H1 (cell line): ENCODE measurements at regions not wholly inside any gene's neighbourhood (a gene's known extent, or its start where the extent isn't known, plus 50 kb on each side); places are given as distances from the start of the nearest gene placed in this dataset.

ENCODE experiments used
- CTCF ChIA-PET: fragments of 300-600 bp; sonication (Branson Sonifier 250); formaldehyde crosslinking; loops from one replicate; lab custom pipeline; 2021; ENCODE audit not compliant: partially characterized antibody; lab: Charles Lee
- POLR2A ChIA-PET: fragments of 300-600 bp; sonication (Branson Sonifier 250); formaldehyde crosslinking; loops from one replicate; lab custom pipeline; 2021; ENCODE audit warnings: inconsistent platforms; ENCODE audit not compliant: partially characterized antibody; lab: Charles Lee
- DNase-seq, 2 experiments: peaks; one replicate each; pipeline versions ENCODE4 v3.0.0 to v3.0.0-alpha.2; 2010 to 2022; ENCODE audit warnings: low spot score in 2 of 2, low read depth in 1 of 2, mixed read lengths in 1 of 2
- FAIRE-seq: peaks from 2 replicates; lab custom pipeline; 2011; peaks lifted over from hg19 to GRCh38; lab: Jason Lieb, UNC
- H2AFZ ChIP-seq: 2 replicates; pipeline ENCODE4 v1.8.1; 2012; ENCODE audit warnings: low read length, inconsistent platforms
- H2AK5ac ChIP-seq: 2 replicates; pipeline ENCODE4 v1.6.1; 2013; ENCODE audit warnings: low read depth, low read length
- H2BK120ac ChIP-seq: replicated peaks from 2 replicates; pipeline ENCODE3; 2013; ENCODE audit warnings: low read depth, low read length, inconsistent platforms
- H2BK12ac ChIP-seq: 2 replicates; pipeline ENCODE4 v1.6.1; 2013; ENCODE audit warnings: low read depth, low read length
- H2BK15ac ChIP-seq: 2 replicates; pipeline ENCODE4 v1.6.1; 2013; ENCODE audit warnings: low read length
- H2BK20ac ChIP-seq: 2 replicates; pipeline ENCODE4 v1.6.1; 2013; ENCODE audit warnings: low read length
- H2BK5ac ChIP-seq: 2 replicates; pipeline ENCODE4 v1.6.1; 2013; ENCODE audit warnings: low read depth, low read length
- H3K14ac ChIP-seq: 2 replicates; pipeline ENCODE4 v1.6.1; 2013; ENCODE audit warnings: inconsistent platforms; ENCODE audit not compliant: insufficient read length
- H3K18ac ChIP-seq: 2 replicates; pipeline ENCODE4 v1.6.1; 2013; ENCODE audit warnings: low read length; ENCODE audit errors: extremely low read depth
- H3K23ac ChIP-seq: 2 replicates; pipeline ENCODE4 v1.6.1; 2013; ENCODE audit warnings: inconsistent platforms; ENCODE audit not compliant: insufficient read length
- H3K23me2 ChIP-seq: 2 replicates; pipeline ENCODE4 v1.6.1; 2013; ENCODE audit warnings: low read depth, low read length
- H3K27ac ChIP-seq: 2 replicates; pipeline ENCODE4 v1.6.1; 2011; ENCODE audit warnings: low read depth, low read length, inconsistent platforms
- H3K27me3 ChIP-seq, 4 experiments: replicated peaks in 1 of 4; 1 replicate in 1 of 4; 2 replicates in 3 of 4; pipeline versions ENCODE4 v1.6.1 to v1.8.1; 2011 to 2013; ENCODE audit warnings: low read length in 3 of 4, mild to moderate bottlenecking in 3 of 4, inconsistent platforms in 2 of 4, mixed read lengths in 2 of 4, moderate library complexity in 1 of 4; ENCODE audit not compliant: control insufficient read depth in 3 of 4, insufficient read depth in 3 of 4; ENCODE audit errors: extremely low read depth in 1 of 4
- H3K36me3 ChIP-seq, 4 experiments: 2 replicates each; pipeline versions ENCODE4 v1.6.1 to v1.8.1; 2011 to 2013; ENCODE audit warnings: mild to moderate bottlenecking in 4 of 4, low read length in 3 of 4, moderate library complexity in 2 of 4, control low read depth in 1 of 4, inconsistent platforms in 1 of 4; ENCODE audit not compliant: insufficient read depth in 4 of 4, control insufficient read depth in 2 of 4
- H3K4ac ChIP-seq: replicated peaks from 2 replicates; pipeline ENCODE3; 2013; ENCODE audit warnings: low read length, low read depth, mixed read lengths, inconsistent platforms; ENCODE audit not compliant: insufficient read length
- H3K4me1 ChIP-seq, 4 experiments: replicated peaks in 1 of 4; 1 replicate in 1 of 4; 2 replicates in 3 of 4; pipeline versions ENCODE4 v1.6.1 to v1.8.1; 2011 to 2013; ENCODE audit warnings: low read length in 3 of 4, inconsistent platforms in 2 of 4, mixed read lengths in 1 of 4; ENCODE audit not compliant: insufficient read depth in 4 of 4, control insufficient read depth in 3 of 4
- H3K4me2 ChIP-seq, 2 experiments: 2 replicates each; pipeline versions ENCODE4 v1.6.1 to v1.8.1; 2011 to 2013; ENCODE audit warnings: low read depth in 2 of 2, low read length in 2 of 2, control low read depth in 1 of 2, inconsistent platforms in 1 of 2, mild to moderate bottlenecking in 1 of 2; ENCODE audit not compliant: insufficient read depth in 1 of 2
- H3K4me3 ChIP-seq, 4 experiments: fragments of 200-600, 300-600 bp in 1 of 4; sonication (generic), shearing (Covaris generic), sonication (Bioruptor Twin) in 1 of 4; 2 replicates each; pipeline versions ENCODE4 v1.5.1 to v1.8.1; 2011 to 2016; ENCODE audit warnings: low read length in 4 of 4, low read depth in 3 of 4, control low read depth in 2 of 4, inconsistent platforms in 2 of 4, mild to moderate bottlenecking in 2 of 4, mixed read lengths in 1 of 4, moderate library complexity in 1 of 4; ENCODE audit not compliant: insufficient read depth in 2 of 4; ENCODE audit errors: extremely low read depth in 1 of 4
- H3K56ac ChIP-seq: replicated peaks from 2 replicates; pipeline ENCODE3; 2013; ENCODE audit warnings: low read depth, mild to moderate bottlenecking, mixed read lengths, low read length, inconsistent platforms; ENCODE audit not compliant: insufficient read length
- H3K79me1 ChIP-seq: 2 replicates; pipeline ENCODE4 v1.6.1; 2013; ENCODE audit warnings: low read depth, low read length, control low read depth
- H3K79me2 ChIP-seq, 2 experiments: 2 replicates each; pipeline versions ENCODE4 v1.6.1 to v1.8.1; 2012 to 2013; ENCODE audit warnings: low read length in 2 of 2, mild to moderate bottlenecking in 2 of 2, inconsistent platforms in 1 of 2; ENCODE audit not compliant: insufficient read depth in 2 of 2, control insufficient read depth in 1 of 2
- H3K9ac ChIP-seq, 4 experiments: replicated peaks in 1 of 4; 1 replicate in 1 of 4; 2 replicates in 3 of 4; pipeline versions ENCODE4 v1.6.1 to v1.8.1; 2011 to 2013; ENCODE audit warnings: low read depth in 3 of 4, low read length in 3 of 4, control low read depth in 2 of 4, mild to moderate bottlenecking in 2 of 4, moderate library complexity in 2 of 4, inconsistent platforms in 1 of 4; ENCODE audit errors: extremely low read depth in 1 of 4
- H3K9me3 ChIP-seq, 2 experiments: 2 replicates each; pipeline versions ENCODE4 v1.6.1 to v1.8.1; 2012 to 2013; ENCODE audit warnings: mild to moderate bottlenecking in 2 of 2, moderate library complexity in 2 of 2, control low read depth in 1 of 2, inconsistent platforms in 1 of 2, low read depth in 1 of 2, low read length in 1 of 2, mixed read lengths in 1 of 2; ENCODE audit not compliant: insufficient read depth in 2 of 2
- H4K20me1 ChIP-seq, 2 experiments: replicated peaks in 1 of 2; 2 replicates each; pipeline versions ENCODE3 to v1.8.1; 2011 to 2013; ENCODE audit warnings: inconsistent platforms in 2 of 2, low read length in 2 of 2, mild to moderate bottlenecking in 1 of 2; ENCODE audit not compliant: insufficient read depth in 2 of 2, control insufficient read depth in 1 of 2
- H4K5ac ChIP-seq: 2 replicates; pipeline ENCODE4 v1.6.1; 2013; ENCODE audit warnings: low read length, low read depth, mixed read lengths, inconsistent platforms; ENCODE audit not compliant: insufficient read length
- H4K8ac ChIP-seq: 2 replicates; pipeline ENCODE4 v1.8.0; 2013; ENCODE audit warnings: mild to moderate bottlenecking, moderate library complexity, low read length, inconsistent platforms; ENCODE audit not compliant: insufficient read depth; ENCODE audit errors: extremely low read depth
- H4K91ac ChIP-seq: replicated peaks from 2 replicates; pipeline ENCODE3; 2013; ENCODE audit warnings: low read length, mixed read lengths, inconsistent platforms; ENCODE audit not compliant: insufficient read length
- GABPA ChIP-seq: IDR thresholded peaks from 2 replicates; pipeline ENCODE4 v1.6.1; 2011; ENCODE audit warnings: mild to moderate bottlenecking, low read length, moderate library complexity, borderline replicate concordance; ENCODE audit not compliant: insufficient read depth
- GTF2F1 ChIP-seq: IDR thresholded peaks from 2 replicates; pipeline ENCODE4 v1.6.1; 2012; ENCODE audit warnings: low read depth, low read length, improper control_type of control experiment, borderline replicate concordance
- KDM1A ChIP-seq: fragments of 200-600, 300-600 bp; sonication (generic); IDR thresholded peaks from 2 replicates; pipeline ENCODE4 v1.7.1; 2016; ENCODE audit warnings: mild to moderate bottlenecking, low read length, borderline replicate concordance
- ZNF274 ChIP-seq: IDR thresholded peaks from 2 replicates; pipeline ENCODE4 v1.7.0; 2012; ENCODE audit warnings: low read length, borderline replicate concordance; ENCODE audit errors: extremely low read depth
- WGBS, 2 experiments: shearing (Covaris generic) in 1 of 2; methylation state at CpG; one replicate each; pipeline versions ENCODE4 v1.1.6 to v1.1.7; 2013 to 2015; ENCODE audit warnings: low lambda C conversion rate in 2 of 2, mixed read lengths in 2 of 2, inconsistent platforms in 1 of 2, low coverage in 1 of 2, missing lambda C conversion rate in 1 of 2; ENCODE audit not compliant: insufficient replicate concordance in 2 of 2, insufficient coverage in 1 of 2, insufficient read length in 1 of 2; ENCODE audit errors: extremely low coverage in 1 of 2, missing lambda C conversion rate in 1 of 2; 5-methylcytosine and 5-hydroxymethylcytosine counted together

GRCh38 chr3:109897734-109898133 is 560.4 kb upstream of the DPPA4 start:
- H3K79me2 ChIP-seq: no peaks in the 10 kb centered on the region
- H3K23me2 ChIP-seq: no peaks in the 10 kb centered on the region
- 75% methylated on average over 1 of the region's 1 CpG; no CpG with 5 or more reads in 1 of the 2 experiments for WGBS, 2 experiments
- no peak overlapping the region for H2AK5ac ChIP-seq
- H3K9me3 ChIP-seq: no peaks in the 10 kb centered on the region
- H4K20me1 ChIP-seq: no peaks in the 10 kb centered on the region
- no peak overlapping the region for H3K4ac ChIP-seq
- no peak overlapping the region for H4K5ac ChIP-seq
- FAIRE-seq: no peak
- no peaks in the 10 kb centered on the region for H3K79me1 ChIP-seq
- ChIA-PET POLR2A (no interaction called here), CTCF (no interaction called here)
- no peak overlapping the region for H2BK15ac ChIP-seq
- no peak overlapping the region for H3K4me2 ChIP-seq
- no peak overlapping the region for H2AFZ ChIP-seq
- no peaks in the 10 kb centered on the region for H3K4me1 ChIP-seq
- no peak overlapping the region for H3K23ac ChIP-seq
- no peak overlapping the region for H2BK120ac ChIP-seq
- no peak overlapping the region for H2BK20ac ChIP-seq
- no peak overlapping the region for H2BK12ac ChIP-seq
- no peak overlapping the region for H3K27ac ChIP-seq
- H4K91ac ChIP-seq: no peak overlapping the region
- H2BK5ac ChIP-seq: no peak overlapping the region
- H3K18ac ChIP-seq: no peak overlapping the region
- no peak overlapping the region for H3K14ac ChIP-seq
- H3K27me3 ChIP-seq: no peaks in the 10 kb centered on the region
- no peak overlapping the region for H4K8ac ChIP-seq
- no peaks in the 10 kb centered on the region for H3K36me3 ChIP-seq
- no peak overlapping the region for H3K9ac ChIP-seq
- DNase-seq: no peak
- H3K56ac ChIP-seq: no peak overlapping the region
- no peak overlapping the region for H3K4me3 ChIP-seq
- TF ChIP-seq GABPA: no peak
- no peak for TF ChIP-seq ZNF274
- TF ChIP-seq GTF2F1: no peak
- no peak for TF ChIP-seq KDM1A
